ENCODE measurements at regions not wholly inside any gene's neighbourhood (a gene's known extent, or its start where the extent isn't known, plus 50 kb on each side); places are given as distances from the start of the nearest gene placed in this dataset.

DNA sequence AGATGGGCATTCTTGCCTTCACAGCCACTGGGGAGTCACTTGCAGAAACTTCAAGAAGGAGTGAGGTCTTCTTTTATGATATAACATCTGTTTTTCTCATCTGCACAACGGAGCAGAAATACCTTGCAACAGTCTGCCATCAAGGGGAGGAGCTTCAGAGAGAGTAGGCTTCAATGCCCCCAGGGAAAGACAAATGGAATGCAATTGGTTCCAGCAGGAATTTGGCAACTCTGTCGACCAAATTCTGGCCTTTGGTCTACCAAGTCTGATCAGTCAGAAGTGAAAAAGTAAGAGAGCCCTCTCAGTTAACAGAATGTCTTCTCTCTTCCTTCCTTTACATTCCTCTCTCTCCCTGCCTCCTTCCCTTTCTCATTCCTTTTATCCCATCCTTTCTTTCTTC is 229.3 kb downstream of the IDS start:
- TF ChIP-seq, protein P1, sequence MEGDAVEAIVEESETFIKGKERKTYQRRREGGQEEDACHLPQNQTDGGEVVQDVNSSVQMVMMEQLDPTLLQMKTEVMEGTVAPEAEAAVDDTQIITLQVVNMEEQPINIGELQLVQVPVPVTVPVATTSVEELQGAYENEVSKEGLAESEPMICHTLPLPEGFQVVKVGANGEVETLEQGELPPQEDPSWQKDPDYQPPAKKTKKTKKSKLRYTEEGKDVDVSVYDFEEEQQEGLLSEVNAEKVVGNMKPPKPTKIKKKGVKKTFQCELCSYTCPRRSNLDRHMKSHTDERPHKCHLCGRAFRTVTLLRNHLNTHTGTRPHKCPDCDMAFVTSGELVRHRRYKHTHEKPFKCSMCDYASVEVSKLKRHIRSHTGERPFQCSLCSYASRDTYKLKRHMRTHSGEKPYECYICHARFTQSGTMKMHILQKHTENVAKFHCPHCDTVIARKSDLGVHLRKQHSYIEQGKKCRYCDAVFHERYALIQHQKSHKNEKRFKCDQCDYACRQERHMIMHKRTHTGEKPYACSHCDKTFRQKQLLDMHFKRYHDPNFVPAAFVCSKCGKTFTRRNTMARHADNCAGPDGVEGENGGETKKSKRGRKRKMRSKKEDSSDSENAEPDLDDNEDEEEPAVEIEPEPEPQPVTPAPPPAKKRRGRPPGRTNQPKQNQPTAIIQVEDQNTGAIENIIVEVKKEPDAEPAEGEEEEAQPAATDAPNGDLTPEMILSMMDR (IDR thresholded peaks at IDR 0.05; ENCODE audit: insufficient read depth, low read depth, low read length) = no peak
- no peak for TF ChIP-seq EZH2 (IDR thresholded peaks at IDR 0.05; ENCODE audit: insufficient read depth, low read length)

Measured in astrocyte (in vitro differentiated cells and primary cell).